OCI-LY1 (cell line): ENCODE measurements at regions not wholly inside any gene's neighbourhood (a gene's known extent, or its start where the extent isn't known, plus 50 kb on each side); places are given as distances from the start of the nearest gene placed in this dataset.

Experiments used
- H2AFZ ChIP-seq: fragments of 200-600 bp; sonication (generic), shearing (Covaris generic); 2 replicates; pipeline ENCODE4 v1.6.0; 2014; ENCODE audit warnings: antibody characterized with exemption, mild to moderate bottlenecking, low read length
- H3F3A ChIP-seq: fragments of 200-600 bp; sonication (generic), shearing (Covaris generic); 2 replicates; pipeline ENCODE4 v1.6.0; 2014; ENCODE audit warnings: mild to moderate bottlenecking, antibody characterized with exemption, low read length, moderate library complexity; ENCODE audit not compliant: insufficient read depth
- H3K27ac ChIP-seq: fragments of 200-600 bp; sonication (generic); 2 replicates; pipeline ENCODE4 v1.5.1; 2014; ENCODE audit warnings: low read length, mixed run types, mild to moderate bottlenecking, low read depth; ENCODE audit not compliant: poor library complexity, severe bottlenecking
- H3K27me3 ChIP-seq: fragments of 200-600 bp; sonication (generic); 2 replicates; pipeline ENCODE4 v1.6.0; 2014; ENCODE audit warnings: antibody characterized with exemption, mild to moderate bottlenecking, low read length, moderate library complexity; ENCODE audit not compliant: insufficient read depth
- H3K36me3 ChIP-seq: fragments of 200-600 bp; sonication (generic); 2 replicates; pipeline ENCODE4 v1.6.1; 2014; ENCODE audit warnings: mild to moderate bottlenecking, antibody characterized with exemption, low read length, moderate library complexity, mixed read lengths; ENCODE audit not compliant: insufficient read depth
- H3K4me1 ChIP-seq: fragments of 200-600 bp; sonication (generic); 2 replicates; pipeline ENCODE4 v1.5.1; 2014; ENCODE audit warnings: mild to moderate bottlenecking, low read length, moderate library complexity; ENCODE audit not compliant: insufficient read depth, severe bottlenecking
- H3K4me2 ChIP-seq: fragments of 200-600 bp; sonication (generic), shearing (Covaris generic); 2 replicates; pipeline ENCODE4 v1.6.1; 2014; ENCODE audit warnings: low read length
- H3K4me3 ChIP-seq: fragments of 200-600 bp; sonication (generic); 2 replicates; pipeline ENCODE4 v1.5.1; 2014; ENCODE audit warnings: low read length, low read depth, mild to moderate bottlenecking, mixed read lengths; ENCODE audit not compliant: poor library complexity, severe bottlenecking
- H3K79me2 ChIP-seq: fragments of 200-600 bp; shearing (Covaris generic); 2 replicates; pipeline ENCODE4 v1.6.1; 2016; ENCODE audit warnings: mixed run types, low read length, mixed read lengths; ENCODE audit not compliant: insufficient read depth
- H3K9ac ChIP-seq: fragments of 200-600 bp; sonication (generic), shearing (Covaris generic); 2 replicates; pipeline ENCODE4 v1.6.1; 2014; ENCODE audit warnings: mild to moderate bottlenecking, low read length, mixed read lengths
- H3K9me2 ChIP-seq: fragments of 200-600 bp; sonication (generic), shearing (Covaris generic); 2 replicates; pipeline ENCODE4 v1.6.1; 2014; ENCODE audit warnings: low read depth, mild to moderate bottlenecking, low read length, mixed read lengths
- H3K9me3 ChIP-seq: fragments of 200-600 bp; shearing (Covaris generic); 2 replicates; pipeline ENCODE4 v1.6.1; 2014; ENCODE audit warnings: low read length, mixed read lengths
- H4K20me1 ChIP-seq: fragments of 200-600 bp; sonication (generic), shearing (Covaris generic); 2 replicates; pipeline ENCODE4 v1.6.0; 2016; ENCODE audit warnings: mild to moderate bottlenecking, low read length; ENCODE audit not compliant: insufficient read depth
- EZH2 ChIP-seq: fragments of 200-600 bp; sonication (generic), shearing (Covaris generic); IDR thresholded peaks from 2 replicates; pipeline ENCODE4 v1.8.0; 2017; ENCODE audit warnings: borderline replicate concordance, mixed run types, mild to moderate bottlenecking, antibody characterized with exemption, low read length, moderate library complexity, mixed read lengths
- TF ChIP-seq, protein P1 (sequence below): fragments of 200-600 bp; sonication (generic), shearing (Covaris generic); IDR thresholded peaks from 2 replicates; pipeline ENCODE4 v1.5.1; 2017; ENCODE audit warnings: mild to moderate bottlenecking, antibody characterized with exemption, low read length, moderate library complexity, mixed read lengths

GRCh38 chr4:80136270-80136669 is 61.0 kb upstream of the PRDM8 start:
- H3K9me2 ChIP-seq, result no peaks in the 10 kb centered on the region
- H3K9ac ChIP-seq, result no peak overlapping the region
- H3K4me1 ChIP-seq, result no peaks in the 10 kb centered on the region
- no peak overlapping the region for H3K4me3 ChIP-seq
- TF ChIP-seq EZH2, result no peak
- TF ChIP-seq, protein P1, sequence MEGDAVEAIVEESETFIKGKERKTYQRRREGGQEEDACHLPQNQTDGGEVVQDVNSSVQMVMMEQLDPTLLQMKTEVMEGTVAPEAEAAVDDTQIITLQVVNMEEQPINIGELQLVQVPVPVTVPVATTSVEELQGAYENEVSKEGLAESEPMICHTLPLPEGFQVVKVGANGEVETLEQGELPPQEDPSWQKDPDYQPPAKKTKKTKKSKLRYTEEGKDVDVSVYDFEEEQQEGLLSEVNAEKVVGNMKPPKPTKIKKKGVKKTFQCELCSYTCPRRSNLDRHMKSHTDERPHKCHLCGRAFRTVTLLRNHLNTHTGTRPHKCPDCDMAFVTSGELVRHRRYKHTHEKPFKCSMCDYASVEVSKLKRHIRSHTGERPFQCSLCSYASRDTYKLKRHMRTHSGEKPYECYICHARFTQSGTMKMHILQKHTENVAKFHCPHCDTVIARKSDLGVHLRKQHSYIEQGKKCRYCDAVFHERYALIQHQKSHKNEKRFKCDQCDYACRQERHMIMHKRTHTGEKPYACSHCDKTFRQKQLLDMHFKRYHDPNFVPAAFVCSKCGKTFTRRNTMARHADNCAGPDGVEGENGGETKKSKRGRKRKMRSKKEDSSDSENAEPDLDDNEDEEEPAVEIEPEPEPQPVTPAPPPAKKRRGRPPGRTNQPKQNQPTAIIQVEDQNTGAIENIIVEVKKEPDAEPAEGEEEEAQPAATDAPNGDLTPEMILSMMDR, result no peak
- no peaks in the 10 kb centered on the region for H4K20me1 ChIP-seq
- H3K36me3 ChIP-seq, result no peaks in the 10 kb centered on the region
- no peaks in the 10 kb centered on the region for H3K79me2 ChIP-seq
- no peaks in the 10 kb centered on the region; the same call in 1 of the 2 replicates for H3F3A ChIP-seq
- no peak overlapping the region for H3K27ac ChIP-seq
- H3K27me3 ChIP-seq, result no peaks in the 10 kb centered on the region
- no peak overlapping the region for H2AFZ ChIP-seq
- no peaks in the 10 kb centered on the region for H3K9me3 ChIP-seq
- H3K4me2 ChIP-seq, result no peak overlapping the region

GRCh38 chr4:80135702-80136058 is 61.6 kb upstream of the PRDM8 start:
- Histone ChIP-seq H3K4me3 (no peak overlapping the region), H3K4me2 (no peak overlapping the region), H3K9ac (no peak overlapping the region), H3F3A (no peaks in the 10 kb centered on the region), H4K20me1 (no peaks in the 10 kb centered on the region), H3K36me3 (no peaks in the 10 kb centered on the region), H3K27ac (no peak overlapping the region), H3K4me1 (no peaks in the 10 kb centered on the region), H3K27me3 (no peaks in the 10 kb centered on the region), H3K9me2 (no peaks in the 10 kb centered on the region), H3K9me3 (no peaks in the 10 kb centered on the region), H2AFZ (no peak overlapping the region), H3K79me2 (no peaks in the 10 kb centered on the region)
- TF ChIP-seq EZH2, result no peak
- TF ChIP-seq, protein P1, result no peak

GRCh38 chr4:80134936-80135701 is 62.1 kb upstream of the ANTXR2 start:
- Histone ChIP-seq H3K36me3 (no peaks in the 10 kb centered on the region), H3K9me2 (no peaks in the 10 kb centered on the region), H3K9ac (no peak overlapping the region), H3K4me1 (no peaks in the 10 kb centered on the region), H3K4me3 (no peak overlapping the region), H2AFZ (no peak overlapping the region), H3F3A (no peaks in the 10 kb centered on the region), H3K9me3 (no peaks in the 10 kb centered on the region), H3K79me2 (no peaks in the 10 kb centered on the region), H3K27me3 (no peaks in the 10 kb centered on the region), H4K20me1 (no peaks in the 10 kb centered on the region), H3K4me2 (no peak overlapping the region), H3K27ac (no peak overlapping the region)
- TF ChIP-seq, protein P1, result no peak
- TF ChIP-seq EZH2, result no peak
